ENCODE measurements at regions not wholly inside any gene's neighbourhood (a gene's known extent, or its start where the extent isn't known, plus 50 kb on each side); places are given as distances from the start of the nearest gene placed in this dataset.
"Not testable (repeated sequence)": the region's sequence is repeated elsewhere in the genome, so short reads cannot be mapped to it uniquely, and the experiment has no call there.

DNA sequence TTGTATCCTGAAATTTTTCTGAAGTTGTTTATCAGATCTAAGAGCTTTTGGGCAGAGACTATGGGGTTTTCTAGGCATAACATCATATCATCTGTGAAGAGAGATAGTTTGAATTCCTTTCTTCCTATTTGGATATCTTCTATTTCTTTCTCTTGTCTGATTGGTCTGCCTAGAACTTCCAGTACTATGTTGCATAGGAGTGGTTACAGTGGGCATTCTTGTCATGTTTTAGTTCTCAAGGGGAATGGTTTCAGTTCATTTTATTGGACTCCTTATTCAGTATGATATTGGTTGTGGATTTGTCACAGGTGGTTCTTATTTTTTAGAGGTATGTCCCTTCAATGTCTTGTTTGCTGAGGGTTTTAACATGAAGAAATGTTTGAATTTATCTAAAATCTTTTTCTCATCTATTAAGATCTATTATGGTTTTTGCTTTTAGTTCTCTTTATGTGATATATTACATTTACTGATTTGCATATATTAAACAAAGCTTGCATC, 286.6 kb upstream of the C1QTNF3 start:
- not testable (repeated sequence) for H3F3A ChIP-seq (ENCODE audit: insufficient read depth, low read length, poor library complexity, severe bottlenecking); H3K9me2 ChIP-seq (ENCODE audit: insufficient read depth, low read length); H3K27ac ChIP-seq (ENCODE audit: low read length); H3K79me2 ChIP-seq (replicated peaks; ENCODE audit: insufficient read depth, low read length); H2AFZ ChIP-seq (ENCODE audit: low read depth, low read length); H4K20me1 ChIP-seq (ENCODE audit: insufficient read depth); H3K9me3 ChIP-seq (ENCODE audit: low read length); H3K4me3 ChIP-seq (ENCODE audit: low read length); H3K4me2 ChIP-seq (ENCODE audit: low read length); H3K27me3 ChIP-seq (ENCODE audit: insufficient read depth, low read depth, low read length); H3K9ac ChIP-seq (ENCODE audit: low read length); H3K36me3 ChIP-seq (ENCODE audit: insufficient read depth, low read length)

DNA sequence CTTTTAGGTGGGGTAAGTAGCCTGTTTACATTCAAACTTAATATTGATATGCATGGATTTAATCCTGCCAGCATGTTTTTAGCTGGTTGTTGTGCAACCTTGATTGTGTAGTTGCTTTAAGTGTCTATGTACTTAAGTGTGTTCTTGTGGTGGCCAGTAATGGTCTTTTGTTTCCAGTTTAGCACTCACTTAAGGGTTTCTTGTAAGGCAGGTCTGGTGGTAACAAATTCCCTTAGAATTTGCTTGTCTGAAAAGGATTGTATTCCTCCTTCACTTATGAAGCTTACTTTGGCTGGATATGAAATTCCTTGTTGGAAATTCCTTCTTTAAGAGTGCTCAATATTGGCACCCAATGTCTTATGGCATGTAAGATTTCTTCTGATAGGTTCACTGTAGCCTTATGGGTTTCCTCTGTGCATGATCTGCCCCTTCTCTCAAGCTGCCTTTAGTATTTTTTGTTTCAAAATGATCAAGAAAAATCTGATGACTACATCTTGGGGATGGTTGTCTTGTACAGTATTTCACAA, 289.0 kb upstream of the C1QTNF3 start:
- H3K27me3 ChIP-seq (ENCODE audit: insufficient read depth, low read depth, low read length); H3K4me2 ChIP-seq (ENCODE audit: low read length); H3K9me2 ChIP-seq (ENCODE audit: insufficient read depth, low read length); H4K20me1 ChIP-seq (ENCODE audit: insufficient read depth); H3K4me3 ChIP-seq (ENCODE audit: low read length); H3K36me3 ChIP-seq (ENCODE audit: insufficient read depth, low read length); H3F3A ChIP-seq (ENCODE audit: insufficient read depth, low read length, poor library complexity, severe bottlenecking); H2AFZ ChIP-seq (ENCODE audit: low read depth, low read length); H3K27ac ChIP-seq (ENCODE audit: low read length); H3K79me2 ChIP-seq (replicated peaks; ENCODE audit: insufficient read depth, low read length); H3K9me3 ChIP-seq (ENCODE audit: low read length); H3K9ac ChIP-seq (ENCODE audit: low read length): not testable (repeated sequence)

DNA sequence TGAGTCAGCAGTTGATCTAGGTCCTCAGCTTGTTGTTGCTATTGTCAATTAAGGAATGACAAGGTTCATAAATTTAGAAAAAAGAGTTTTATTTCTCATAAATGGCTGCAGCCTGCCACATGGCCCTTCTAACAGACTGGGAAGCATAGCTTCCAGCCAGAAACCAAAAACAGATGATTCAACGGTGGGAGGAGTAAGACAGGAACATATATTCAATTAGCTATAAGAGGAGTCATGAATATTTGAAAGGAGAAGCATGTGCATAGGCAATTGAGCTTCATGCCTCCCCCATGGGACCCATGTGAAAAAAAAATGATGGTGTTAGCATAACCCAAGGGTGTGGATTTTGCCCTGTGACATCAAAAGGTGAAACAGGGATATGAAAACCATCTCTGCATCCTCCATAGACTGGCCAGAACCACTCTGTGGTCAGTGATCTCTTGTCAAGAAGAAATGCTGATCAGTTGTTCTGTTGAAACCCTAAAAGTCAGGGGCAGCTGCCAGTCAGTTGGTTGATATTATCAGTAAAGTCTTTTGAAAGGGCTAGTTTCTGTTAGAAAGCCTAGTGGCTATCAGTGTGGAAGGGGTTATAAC, 296.5 kb upstream of the C1QTNF3 start:
- H3K27ac ChIP-seq (ENCODE audit: low read length); H3K36me3 ChIP-seq (ENCODE audit: insufficient read depth, low read length); H3K9me3 ChIP-seq (ENCODE audit: low read length); H3K4me3 ChIP-seq (ENCODE audit: low read length); H2AFZ ChIP-seq (ENCODE audit: low read depth, low read length); H3F3A ChIP-seq (ENCODE audit: insufficient read depth, low read length, poor library complexity, severe bottlenecking); H3K9me2 ChIP-seq (ENCODE audit: insufficient read depth, low read length); H3K9ac ChIP-seq (ENCODE audit: low read length); H3K79me2 ChIP-seq (replicated peaks; ENCODE audit: insufficient read depth, low read length); H3K4me2 ChIP-seq (ENCODE audit: low read length); H4K20me1 ChIP-seq (ENCODE audit: insufficient read depth); H3K27me3 ChIP-seq (ENCODE audit: insufficient read depth, low read depth, low read length): not testable (repeated sequence)

DNA sequence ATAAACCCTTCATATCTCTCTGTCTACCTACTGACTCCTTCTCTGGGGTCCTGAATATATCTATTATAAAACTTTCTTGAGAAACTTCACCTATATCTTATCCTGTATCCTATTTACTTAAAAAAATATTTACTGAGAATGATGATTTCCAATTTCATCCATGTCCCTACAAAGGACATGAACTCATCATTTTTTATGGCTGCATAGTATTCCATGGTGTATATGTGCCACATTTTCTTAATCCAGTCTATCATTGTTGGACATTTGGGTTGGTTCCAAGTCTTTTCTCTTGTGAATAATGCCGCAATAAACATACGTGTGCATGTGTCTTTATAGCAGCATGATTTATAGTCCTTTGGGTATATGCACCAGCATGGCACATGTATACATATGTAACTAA, 301.7 kb upstream of the RAI14 start:
- H3K9me2 ChIP-seq (ENCODE audit: insufficient read depth, low read length); H3K27ac ChIP-seq (ENCODE audit: low read length); H3K4me2 ChIP-seq (ENCODE audit: low read length); H3K9me3 ChIP-seq (ENCODE audit: low read length); H2AFZ ChIP-seq (ENCODE audit: low read depth, low read length); H3K27me3 ChIP-seq (ENCODE audit: insufficient read depth, low read depth, low read length); H3K9ac ChIP-seq (ENCODE audit: low read length); H3K36me3 ChIP-seq (ENCODE audit: insufficient read depth, low read length); H3K4me3 ChIP-seq (ENCODE audit: low read length); H4K20me1 ChIP-seq (ENCODE audit: insufficient read depth); H3F3A ChIP-seq (ENCODE audit: insufficient read depth, low read length, poor library complexity, severe bottlenecking); H3K79me2 ChIP-seq (replicated peaks; ENCODE audit: insufficient read depth, low read length): not testable (repeated sequence)

DNA sequence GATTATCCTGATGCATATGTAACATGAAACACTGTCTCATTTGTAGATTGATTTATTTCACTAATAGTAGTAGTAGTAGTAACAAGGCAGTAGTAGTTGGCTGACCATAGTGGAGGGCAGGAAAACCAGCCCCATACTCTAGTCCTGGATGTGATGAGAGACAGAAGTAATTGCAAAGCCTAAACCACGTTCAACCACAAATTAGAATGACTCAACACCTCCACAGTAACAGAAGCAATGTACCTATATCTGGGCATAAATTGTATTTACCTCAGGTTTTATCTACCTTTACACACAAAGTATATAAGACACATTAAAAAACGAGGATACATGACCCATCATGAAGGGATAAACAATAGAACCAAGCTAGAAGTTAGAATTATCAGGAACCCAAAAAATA, 284.7 kb upstream of the RAI14 start:
- H3K4me3 ChIP-seq (ENCODE audit: low read length); H3K27ac ChIP-seq (ENCODE audit: low read length); H3K9me3 ChIP-seq (ENCODE audit: low read length); H3K4me2 ChIP-seq (ENCODE audit: low read length); H2AFZ ChIP-seq (ENCODE audit: low read depth, low read length); H3K27me3 ChIP-seq (ENCODE audit: insufficient read depth, low read depth, low read length); H4K20me1 ChIP-seq (ENCODE audit: insufficient read depth); H3K9me2 ChIP-seq (ENCODE audit: insufficient read depth, low read length); H3K36me3 ChIP-seq (ENCODE audit: insufficient read depth, low read length); H3F3A ChIP-seq (ENCODE audit: insufficient read depth, low read length, poor library complexity, severe bottlenecking); H3K9ac ChIP-seq (ENCODE audit: low read length); H3K79me2 ChIP-seq (replicated peaks; ENCODE audit: insufficient read depth, low read length): not testable (repeated sequence)

DNA sequence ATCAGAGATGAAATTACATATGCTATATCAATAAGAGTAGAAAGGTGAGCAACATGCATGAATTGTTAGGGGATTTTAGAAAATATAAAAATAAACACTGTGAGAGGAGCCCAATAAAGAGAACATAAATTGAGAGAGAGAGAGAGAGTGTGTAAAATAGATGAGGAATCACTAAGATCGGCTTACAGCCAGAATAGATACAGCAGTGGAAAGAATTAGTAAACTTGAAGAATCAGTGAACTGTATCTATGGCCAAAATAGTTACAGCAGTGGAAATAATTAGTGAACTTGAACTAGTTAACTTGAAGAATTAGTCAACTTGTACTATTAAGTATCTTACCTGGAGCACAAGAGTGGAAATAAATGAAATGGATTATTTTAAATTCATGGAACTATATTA, 284.3 kb upstream of the RAI14 start:
- H3K79me2 ChIP-seq (replicated peaks; ENCODE audit: insufficient read depth, low read length); H3K4me2 ChIP-seq (ENCODE audit: low read length); H3K27ac ChIP-seq (ENCODE audit: low read length); H3K36me3 ChIP-seq (ENCODE audit: insufficient read depth, low read length); H3K27me3 ChIP-seq (ENCODE audit: insufficient read depth, low read depth, low read length); H3K4me3 ChIP-seq (ENCODE audit: low read length); H4K20me1 ChIP-seq (ENCODE audit: insufficient read depth); H2AFZ ChIP-seq (ENCODE audit: low read depth, low read length); H3K9me3 ChIP-seq (ENCODE audit: low read length); H3F3A ChIP-seq (ENCODE audit: insufficient read depth, low read length, poor library complexity, severe bottlenecking); H3K9ac ChIP-seq (ENCODE audit: low read length); H3K9me2 ChIP-seq (ENCODE audit: insufficient read depth, low read length): not testable (repeated sequence)

DNA sequence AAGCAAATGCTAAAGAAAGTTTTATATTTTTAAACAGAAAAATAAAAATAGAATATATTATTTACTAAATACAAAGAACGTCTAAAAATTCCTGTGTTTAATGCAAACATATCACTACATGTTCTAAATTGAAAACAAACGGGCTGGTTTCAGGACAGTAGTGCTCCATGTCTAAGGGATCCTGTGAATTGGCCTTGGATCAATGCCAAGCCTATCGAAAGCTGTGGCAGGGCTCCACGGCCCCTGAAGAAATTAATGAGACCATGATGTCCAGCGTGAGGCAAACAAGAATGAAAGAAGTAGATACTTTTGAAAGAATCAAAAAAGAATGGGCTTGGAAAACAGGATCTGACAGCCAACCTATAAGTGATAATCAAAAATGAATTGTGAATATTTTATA, 283.4 kb upstream of the RAI14 start:
- H3K36me3 ChIP-seq (ENCODE audit: insufficient read depth, low read length); H3K27ac ChIP-seq (ENCODE audit: low read length); H3K9me3 ChIP-seq (ENCODE audit: low read length); H3K4me3 ChIP-seq (ENCODE audit: low read length); H2AFZ ChIP-seq (ENCODE audit: low read depth, low read length); H3K27me3 ChIP-seq (ENCODE audit: insufficient read depth, low read depth, low read length); H3F3A ChIP-seq (ENCODE audit: insufficient read depth, low read length, poor library complexity, severe bottlenecking); H4K20me1 ChIP-seq (ENCODE audit: insufficient read depth); H3K9ac ChIP-seq (ENCODE audit: low read length); H3K9me2 ChIP-seq (ENCODE audit: insufficient read depth, low read length); H3K4me2 ChIP-seq (ENCODE audit: low read length); H3K79me2 ChIP-seq (replicated peaks; ENCODE audit: insufficient read depth, low read length): not testable (repeated sequence)

DNA sequence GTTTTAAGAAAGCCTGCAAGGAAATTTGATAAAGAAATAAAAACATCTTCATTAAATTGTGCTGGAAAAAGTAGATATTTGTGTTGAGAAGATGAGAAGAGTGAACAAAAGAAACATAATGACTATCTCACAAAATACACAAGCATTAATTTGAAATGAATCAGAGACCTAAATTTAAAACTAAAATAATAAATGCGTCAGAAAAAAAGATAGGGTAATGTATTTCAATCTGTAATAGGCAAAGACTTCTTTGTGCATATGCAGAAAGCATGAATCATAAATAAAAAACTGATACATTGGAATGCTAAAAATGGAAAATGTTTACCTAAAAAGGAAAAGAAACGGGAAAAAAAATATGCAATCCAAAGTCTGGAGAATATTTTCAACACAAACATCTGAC, 278.5 kb upstream of the RAI14 start:
- H3K79me2 ChIP-seq (replicated peaks; ENCODE audit: insufficient read depth, low read length); H2AFZ ChIP-seq (ENCODE audit: low read depth, low read length); H3K4me2 ChIP-seq (ENCODE audit: low read length); H4K20me1 ChIP-seq (ENCODE audit: insufficient read depth); H3F3A ChIP-seq (ENCODE audit: insufficient read depth, low read length, poor library complexity, severe bottlenecking); H3K4me3 ChIP-seq (ENCODE audit: low read length); H3K9me3 ChIP-seq (ENCODE audit: low read length); H3K9me2 ChIP-seq (ENCODE audit: insufficient read depth, low read length); H3K9ac ChIP-seq (ENCODE audit: low read length); H3K27ac ChIP-seq (ENCODE audit: low read length); H3K36me3 ChIP-seq (ENCODE audit: insufficient read depth, low read length); H3K27me3 ChIP-seq (ENCODE audit: insufficient read depth, low read depth, low read length): not testable (repeated sequence)

Data from neural cell (in vitro differentiated cells).